NCI-H1092 treated with DMSO at 0.1 percent for 48 hours (cell line): ENCODE measurements at regions not wholly inside any gene's neighbourhood (a gene's known extent, or its start where the extent isn't known, plus 50 kb on each side); places are given as distances from the start of the nearest gene placed in this dataset.
"Not testable (repeated sequence)": the region's sequence is repeated elsewhere in the genome, so short reads cannot be mapped to it uniquely, and the experiment has no call there.

Experiments used
- DNase-seq: peaks from one replicate; lab custom pipeline; 2025; lab: John Stamatoyannopoulos, UW

DNA sequence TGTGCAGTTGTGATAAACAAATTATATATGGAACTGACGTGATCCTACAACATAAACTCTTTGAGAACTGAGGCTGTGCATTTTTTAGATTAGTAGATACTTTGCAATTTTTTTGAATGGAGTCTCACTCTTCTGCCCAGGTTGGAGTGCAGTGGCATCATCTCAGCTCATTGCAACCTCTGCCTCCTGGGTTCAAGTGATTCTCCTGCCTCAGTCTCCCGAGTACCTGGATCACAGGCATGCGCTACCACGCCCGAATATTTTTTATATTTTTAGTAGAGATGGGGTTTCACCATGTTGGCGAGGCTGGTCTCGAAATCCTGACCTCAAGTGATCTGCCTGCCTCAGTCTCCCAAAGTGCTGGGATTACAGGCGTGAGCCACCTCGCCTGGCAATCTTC, 145.9 kb downstream of the POTEH start:
- not testable (repeated sequence) for DNase-seq

DNA sequence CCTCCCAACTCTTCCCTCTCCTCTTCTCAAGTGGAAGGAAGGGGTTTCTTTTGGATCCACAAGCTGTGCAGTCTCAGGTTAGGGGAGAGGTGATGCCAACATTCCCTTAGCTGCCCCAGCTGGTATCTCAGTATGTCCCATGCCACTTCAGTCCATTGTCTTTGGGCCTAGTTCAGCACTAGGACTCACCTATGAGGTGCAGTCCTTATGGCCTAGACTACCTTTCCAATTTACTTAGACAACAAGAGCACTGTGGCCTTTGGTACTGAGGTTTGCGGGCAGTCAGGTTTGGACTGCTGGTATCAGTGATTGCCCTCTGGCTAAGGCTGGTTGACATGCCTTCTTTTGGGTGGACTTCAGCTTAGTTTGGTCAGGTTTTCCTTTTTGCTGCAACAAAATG, 159.9 kb downstream of the POTEH start:
- not testable (repeated sequence) for DNase-seq

DNA sequence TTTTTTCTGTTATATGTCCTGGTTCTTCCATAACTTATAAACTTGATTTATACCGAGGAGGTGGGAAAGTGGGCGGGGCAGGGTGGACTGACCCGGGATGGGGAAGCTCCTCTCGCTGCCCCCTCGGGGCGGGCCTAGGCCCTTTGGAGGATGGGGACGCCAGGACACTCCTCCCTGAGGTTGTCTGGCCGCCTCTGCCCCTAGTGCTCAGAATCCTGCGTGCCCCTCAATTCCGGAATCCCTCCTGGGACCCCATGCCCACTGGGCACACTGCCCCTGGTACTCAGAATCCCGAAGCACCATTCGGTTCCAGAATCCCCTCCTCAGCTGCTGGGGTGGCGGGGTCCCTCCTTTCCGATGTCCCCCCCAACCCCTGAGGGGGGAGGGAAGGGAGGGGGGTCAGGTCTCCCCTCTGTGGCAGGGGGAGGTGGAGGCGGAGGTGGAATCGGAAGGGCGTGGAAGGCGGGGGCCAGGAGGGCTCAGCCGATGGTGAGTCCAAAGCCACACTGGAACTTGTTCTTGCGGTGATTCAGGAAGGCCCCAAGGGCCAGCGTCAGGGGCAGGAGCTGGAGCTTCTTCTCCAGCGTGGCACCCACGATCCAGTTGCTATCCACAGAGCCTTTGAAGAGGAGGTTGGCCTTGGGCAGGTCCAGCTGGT, 164.0 kb downstream of the POTEH start:
- DNase-seq = not testable (repeated sequence)

DNA sequence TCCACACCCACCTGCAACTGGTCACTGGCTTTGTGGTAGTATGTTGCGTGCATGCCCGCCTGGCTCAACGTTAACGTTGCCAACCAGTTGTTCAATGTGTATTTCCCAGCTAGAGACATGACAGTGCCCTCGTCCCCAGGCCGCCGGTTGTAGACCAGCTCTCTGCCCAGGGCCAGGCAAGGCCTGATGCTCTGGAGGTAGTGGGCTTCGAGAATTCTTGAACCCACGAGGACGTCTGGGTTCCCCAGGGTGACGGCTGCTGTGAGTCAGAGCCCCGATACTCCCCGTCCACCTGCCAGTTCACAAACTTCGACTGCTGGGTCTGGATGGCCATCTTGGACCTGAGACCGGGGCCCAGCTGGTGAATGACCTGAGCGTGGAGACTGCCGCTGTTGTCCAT, 164.6 kb downstream of the POTEH start:
- not testable (repeated sequence) for DNase-seq

DNA sequence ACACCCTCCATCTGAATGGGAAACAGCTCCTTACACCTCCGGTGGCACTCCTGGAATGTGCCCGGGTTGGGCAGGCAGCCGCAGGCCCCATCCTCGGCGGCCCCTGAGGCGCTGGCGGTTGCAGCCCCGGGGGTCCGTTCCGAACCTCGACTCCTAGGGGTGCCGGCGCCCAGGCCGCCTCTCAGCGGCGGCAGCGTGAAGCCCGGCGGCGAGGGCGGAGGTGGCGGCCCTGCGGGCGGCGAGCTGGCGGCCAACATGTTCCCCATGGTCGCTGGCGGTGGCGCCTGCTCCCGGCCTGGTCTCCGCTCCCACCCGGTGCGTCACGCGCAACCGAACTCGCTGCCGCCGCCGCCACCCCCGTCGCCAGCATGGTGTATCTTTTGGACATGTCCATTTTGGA, 165.2 kb downstream of the POTEH start:
- DNase-seq = not testable (repeated sequence)

DNA sequence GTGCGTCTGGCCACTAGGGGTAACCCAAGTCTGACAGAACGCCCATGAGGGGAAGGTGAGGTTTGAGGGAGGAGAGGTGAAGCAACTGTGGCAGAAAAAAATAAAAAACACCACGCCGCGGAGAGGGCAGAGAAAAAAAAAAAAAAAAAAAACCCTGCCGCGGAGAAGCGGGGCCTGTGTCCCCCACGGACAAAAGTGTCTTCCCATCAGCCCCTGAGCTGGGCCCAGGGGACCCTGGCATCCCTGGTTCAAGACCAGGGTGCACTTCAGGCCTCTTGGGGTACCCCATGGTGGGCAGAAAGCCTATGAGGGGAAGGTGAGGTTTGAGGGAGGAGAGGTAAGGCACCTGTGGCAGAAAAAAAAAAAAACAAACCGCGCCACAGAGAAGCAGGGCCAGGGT, 191.1 kb downstream of the POTEH start:
- not testable (repeated sequence) for DNase-seq

DNA sequence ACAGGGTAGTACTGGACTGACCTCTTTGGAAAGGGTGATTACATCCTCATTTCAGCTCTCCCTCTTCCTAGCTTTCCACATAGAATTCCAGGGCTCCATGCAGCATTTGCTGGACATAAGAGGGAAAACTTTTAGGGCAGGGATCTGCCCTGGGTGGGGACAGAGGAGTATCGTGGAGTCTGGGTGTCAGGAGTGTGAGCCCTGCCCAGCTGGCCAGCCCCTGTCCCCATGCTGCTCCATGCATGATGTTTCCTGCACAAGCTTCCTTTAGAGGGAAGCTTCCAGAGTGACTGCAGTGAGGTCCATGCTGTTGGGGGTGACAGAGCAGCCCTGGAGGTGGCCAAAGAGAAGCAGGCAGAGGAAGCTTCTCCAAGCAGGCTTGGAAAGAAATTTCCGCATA, 214.5 kb downstream of the POTEH start:
- not testable (repeated sequence) for DNase-seq

DNA sequence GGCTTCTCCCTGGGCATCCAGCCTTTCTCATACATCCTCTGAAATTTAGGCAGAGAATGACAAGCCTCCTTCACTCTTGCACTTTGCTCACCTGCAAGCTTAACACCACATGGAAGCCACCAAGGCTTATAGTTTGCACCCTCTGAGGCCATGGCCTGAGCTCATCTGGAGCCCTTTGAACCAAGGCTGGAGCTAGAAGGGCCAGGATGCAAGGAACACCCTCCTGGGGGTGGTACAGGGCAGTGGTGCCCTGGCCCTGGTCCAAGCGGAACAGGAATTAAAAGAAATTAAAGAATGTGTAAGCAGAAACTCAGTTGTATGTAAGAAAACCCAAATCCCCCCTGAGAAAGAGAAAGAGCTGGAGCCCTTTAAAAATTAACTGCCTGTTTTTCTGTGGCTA, 221.9 kb downstream of the POTEH start:
- not testable (repeated sequence) for DNase-seq

DNA sequence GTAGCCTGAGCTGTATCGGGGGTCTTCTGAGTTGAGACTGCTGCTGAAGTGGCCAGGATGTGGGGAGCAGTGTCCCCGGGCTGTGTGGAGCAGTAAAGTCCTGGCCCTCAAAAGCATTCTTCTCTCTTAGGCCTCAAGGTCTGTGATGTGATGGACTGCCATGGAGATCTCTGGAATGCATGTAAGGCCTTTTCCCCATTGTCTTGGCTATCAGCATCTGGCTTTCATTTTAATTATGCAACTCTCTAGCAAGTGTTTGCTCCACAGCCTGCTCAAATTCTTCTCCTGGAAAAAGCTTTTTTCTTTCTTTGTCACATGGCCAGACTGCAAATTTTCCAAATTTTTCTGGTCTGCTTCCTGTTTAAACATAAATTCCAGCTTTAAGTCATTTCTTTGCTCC, 229.3 kb downstream of the POTEH start:
- not testable (repeated sequence) for DNase-seq

DNA sequence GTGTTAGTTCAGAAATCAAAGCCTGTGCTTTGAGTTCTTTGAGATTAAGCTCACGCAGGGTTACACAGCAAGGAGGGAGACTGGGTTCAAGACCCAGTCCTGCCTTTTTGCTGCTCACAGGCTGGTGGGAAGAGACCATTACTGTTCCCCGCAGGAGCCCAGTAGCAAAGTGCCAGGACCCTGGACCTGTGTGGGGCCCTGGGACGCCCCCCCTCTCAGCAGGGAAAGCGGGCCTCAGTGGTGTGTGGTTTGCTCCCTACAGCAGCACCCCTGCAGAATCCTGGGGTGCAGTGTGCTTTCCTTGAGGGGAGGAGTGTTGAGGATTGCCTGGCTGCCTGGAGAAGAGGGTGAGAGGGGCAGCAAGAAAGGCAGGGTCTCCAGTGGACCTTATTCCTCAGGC, 231.1 kb downstream of the POTEH start:
- not testable (repeated sequence) for DNase-seq

DNA sequence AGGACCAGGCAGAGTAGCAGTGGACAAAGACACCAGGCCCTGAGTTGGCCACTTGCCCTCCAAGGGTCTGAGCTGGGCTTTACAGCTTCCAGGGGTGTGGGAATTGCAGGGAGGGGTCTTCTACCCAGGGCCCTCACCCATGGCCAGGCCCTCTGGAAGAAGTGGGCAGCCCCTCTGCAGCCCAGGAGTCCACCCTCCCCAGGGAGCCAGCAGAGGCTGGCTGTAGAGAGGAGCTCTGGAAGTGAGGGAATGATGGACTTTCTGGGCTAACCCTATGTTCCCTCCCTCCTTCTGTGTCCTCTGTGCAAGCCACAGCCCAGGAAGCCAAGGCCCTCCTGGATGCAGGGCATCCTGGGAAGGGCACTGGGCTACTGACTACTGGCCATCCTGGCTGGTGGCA, 232.3 kb downstream of the POTEH start:
- DNase-seq = not testable (repeated sequence)

DNA sequence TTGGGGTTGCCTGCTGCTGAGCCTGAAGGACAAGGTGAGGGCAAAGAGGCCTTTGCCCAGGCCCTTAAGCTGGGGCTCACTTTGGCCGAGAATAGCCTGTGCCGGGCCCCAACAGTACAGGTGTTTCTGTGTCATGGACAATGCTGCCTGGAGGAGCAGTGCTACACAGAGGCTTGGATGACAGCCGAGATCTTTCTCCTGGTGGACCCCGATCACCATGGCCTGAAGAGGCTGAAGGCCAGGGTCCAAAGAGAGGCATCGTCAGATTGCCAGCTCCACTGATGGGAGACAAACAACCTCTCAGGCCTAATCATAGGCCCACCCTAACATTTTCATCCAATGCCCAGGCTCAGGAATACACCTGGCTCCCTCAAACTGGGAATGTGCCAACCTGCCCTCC, 232.8 kb downstream of the POTEH start:
- not testable (repeated sequence) for DNase-seq

DNA sequence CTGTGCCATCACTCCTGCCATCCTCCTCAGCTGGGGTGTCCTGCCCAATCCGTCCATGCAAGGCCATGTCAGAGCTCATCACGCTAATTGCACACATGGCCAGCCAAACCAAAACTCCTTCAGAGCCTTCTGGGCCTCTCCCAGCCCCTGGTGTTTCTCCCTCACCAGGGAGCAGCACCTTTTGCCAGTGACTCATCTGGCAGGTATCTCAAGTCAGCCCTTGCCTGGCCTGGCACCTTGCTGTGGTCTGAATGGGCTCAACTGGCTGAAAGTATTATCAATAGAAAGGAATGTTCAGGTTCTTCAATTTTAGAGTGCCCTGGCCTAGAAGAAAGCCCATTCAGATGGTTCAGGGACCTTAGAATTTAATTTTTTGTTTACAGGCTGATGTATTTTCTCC, 235.0 kb downstream of the POTEH start:
- DNase-seq = not testable (repeated sequence)

DNA sequence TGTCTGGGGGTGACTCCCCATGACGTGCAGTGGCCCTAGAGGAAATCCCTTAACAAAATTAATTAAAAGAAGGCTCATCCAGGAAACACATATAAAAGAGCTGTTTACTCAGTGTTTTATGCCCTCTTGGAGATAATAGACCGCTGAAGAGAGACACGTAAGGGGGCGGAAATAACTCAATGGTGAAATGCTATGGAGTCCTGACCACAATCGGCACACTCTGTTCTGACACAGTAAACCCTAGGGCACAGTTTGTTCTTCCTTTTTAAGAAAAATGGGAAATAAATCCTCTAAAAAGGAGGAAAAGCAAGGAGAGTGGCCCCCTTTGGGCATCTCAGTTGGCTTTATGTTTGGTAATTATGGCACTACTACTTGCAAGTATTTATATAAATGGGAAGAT, 237.3 kb downstream of the POTEH start:
- DNase-seq = not testable (repeated sequence)
